Keratinocyte (primary cell): ENCODE measurements at regions not wholly inside any gene's neighbourhood (a gene's known extent, or its start where the extent isn't known, plus 50 kb on each side); places are given as distances from the start of the nearest gene placed in this dataset.

Experiments
- DNase-seq: peaks from one replicate; pipeline ENCODE4 v3.0.0-alpha.2; 2011; ENCODE audit warnings: low read depth, missing footprints, low spot score
- FAIRE-seq: peaks from 2 replicates; lab custom pipeline; 2011; peaks lifted over from hg19 to GRCh38; lab: Jason Lieb, UNC
- H2AFZ ChIP-seq: 2 replicates; pipeline ENCODE4 v1.6.0; 2012; ENCODE audit warnings: low read length, control low read depth, inconsistent platforms; ENCODE audit not compliant: control insufficient read depth
- H3K27ac ChIP-seq: 2 replicates; pipeline ENCODE4 v1.5.1; 2011; ENCODE audit warnings: low read length; ENCODE audit not compliant: control insufficient read depth, insufficient read depth
- H3K27me3 ChIP-seq: 3 replicates; pipeline ENCODE4 v1.6.0; 2011; ENCODE audit warnings: low read length; ENCODE audit not compliant: control insufficient read depth, insufficient read depth; ENCODE audit errors: extremely low read depth
- H3K36me3 ChIP-seq, 2 experiments: 2 replicates in 1 of 2; 3 replicates in 1 of 2; pipeline ENCODE4 v1.5.1; 2011; ENCODE audit warnings: low read length in 2 of 2, mild to moderate bottlenecking in 1 of 2; ENCODE audit not compliant: control insufficient read depth in 2 of 2, insufficient read depth in 2 of 2; ENCODE audit errors: extremely low read depth in 1 of 2
- H3K4me1 ChIP-seq: 3 replicates; pipeline ENCODE4 v1.5.1; 2011; ENCODE audit warnings: low read length; ENCODE audit not compliant: control insufficient read depth, insufficient read depth; ENCODE audit errors: extremely low read depth
- H3K4me2 ChIP-seq: 3 replicates; pipeline ENCODE4 v1.6.0; 2011; ENCODE audit warnings: low read depth, low read length; ENCODE audit not compliant: control insufficient read depth, insufficient read depth; ENCODE audit errors: extremely low read depth
- H3K4me3 ChIP-seq, 3 experiments: fragments of 200-600 bp in 1 of 3; sonication (generic) in 1 of 3; 2 replicates in 2 of 3; 3 replicates in 1 of 3; pipeline ENCODE4 v1.5.1; 2011 to 2016; ENCODE audit warnings: low read length in 3 of 3, mild to moderate bottlenecking in 3 of 3, control low read depth in 2 of 3, inconsistent platforms in 1 of 3, low read depth in 1 of 3, mixed read lengths in 1 of 3, mixed run types in 1 of 3, moderate library complexity in 1 of 3; ENCODE audit not compliant: control insufficient read depth in 2 of 3, insufficient read depth in 2 of 3; ENCODE audit errors: extremely low read depth in 1 of 3
- H3K79me2 ChIP-seq: 2 replicates; pipeline ENCODE4 v1.6.0; 2012; ENCODE audit warnings: low read length; ENCODE audit not compliant: control insufficient read depth, insufficient read depth
- H3K9ac ChIP-seq: 3 replicates; pipeline ENCODE4 v1.6.0; 2011; ENCODE audit warnings: low read length; ENCODE audit not compliant: control insufficient read depth, insufficient read depth; ENCODE audit errors: extremely low read depth
- H3K9me1 ChIP-seq: 3 replicates; pipeline ENCODE4 v1.6.0; 2011; ENCODE audit warnings: low read length; ENCODE audit not compliant: control insufficient read depth, insufficient read depth; ENCODE audit errors: extremely low read depth
- H3K9me3 ChIP-seq: 2 replicates; pipeline ENCODE4 v1.5.1; 2012; ENCODE audit warnings: low read depth, low read length; ENCODE audit not compliant: control insufficient read depth
- H4K20me1 ChIP-seq: 3 replicates; pipeline ENCODE4 v1.6.0; 2011; ENCODE audit warnings: low read length; ENCODE audit not compliant: control insufficient read depth, insufficient read depth; ENCODE audit errors: extremely low read depth
- CTCF ChIP-seq, 3 experiments: IDR thresholded peaks in 1 of 3; conservative IDR thresholded peaks in 1 of 3; optimal IDR thresholded peaks in 1 of 3; 2 replicates in 2 of 3; 3 replicates in 1 of 3; pipeline versions ENCODE3 to v1.5.1; 2011; ENCODE audit warnings: low read length in 3 of 3, mild to moderate bottlenecking in 3 of 3, moderate library complexity in 2 of 3, control low read depth in 1 of 3, inconsistent platforms in 1 of 3; ENCODE audit not compliant: insufficient read depth in 2 of 3; ENCODE audit errors: extremely low read depth in 1 of 3
- EZH2 ChIP-seq: IDR thresholded peaks from one replicate; pipeline ENCODE4 v1.6.1; 2012; ENCODE audit warnings: inconsistent platforms, mild to moderate bottlenecking, low read length, moderate library complexity
- dilution Hi-C: fragments of 300-500 bp; cut with MboI; formaldehyde crosslinking; loops from one replicate; pipeline ENCODE4 v1.7.0; 2020; ENCODE audit warnings: low sequenced_read_pairs; ENCODE audit not compliant: extremely low pct_ligation_motif_present

DNA sequence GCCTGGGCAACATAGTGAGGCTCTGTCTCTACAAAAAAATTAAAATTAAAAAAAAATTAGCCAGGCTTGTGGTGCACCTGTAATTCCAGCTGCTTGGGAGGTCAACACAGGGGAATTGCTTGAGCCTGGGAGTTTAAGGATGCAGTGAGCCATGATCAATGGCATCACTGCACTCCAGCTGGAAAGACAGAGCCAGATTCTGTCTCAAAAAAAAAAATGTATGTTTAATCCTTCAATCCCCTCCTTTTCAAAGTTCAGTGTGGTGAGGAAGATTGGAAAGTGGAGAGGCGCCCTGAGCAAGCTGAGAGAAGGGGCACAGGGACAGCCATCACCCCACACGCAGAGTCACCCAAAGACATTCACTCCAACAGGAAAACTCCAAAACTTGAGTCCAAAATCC, 97.7 kb upstream of the BACE2 start:
- Histone ChIP-seq H3K79me2 (no peaks in the 10 kb centered on the region), H3K4me3 (no peak overlapping the region), H2AFZ (no peak overlapping the region), H3K9me3 (no peaks in the 10 kb centered on the region), H3K4me2 (no peak overlapping the region), H3K4me1 (peaks cover 3% of the 10 kb centered on the region), H3K9ac (no peak overlapping the region), H3K27me3 (peaks cover 9% of the 10 kb centered on the region), H3K9me1 (no peaks in the 10 kb centered on the region), H4K20me1 (no peaks in the 10 kb centered on the region), H3K36me3 (no peaks in the 10 kb centered on the region), H3K27ac (no peak overlapping the region)
- DNase-seq (no peak), FAIRE-seq (no peak)
- TF ChIP-seq EZH2 (no peak), CTCF (optimal IDR thresholded peaks at IDR 0.05 in 1 of 3, IDR thresholded peaks at IDR 0.05 in 1 of 3, conservative IDR thresholded peaks at IDR 0.05 in 1 of 3; ENCODE audit: extremely low read depth in 1 of 3, insufficient read depth in 2 of 3, low read length in 3 of 3) (no peak)
- dilution Hi-C loops, result no loop called here

DNA sequence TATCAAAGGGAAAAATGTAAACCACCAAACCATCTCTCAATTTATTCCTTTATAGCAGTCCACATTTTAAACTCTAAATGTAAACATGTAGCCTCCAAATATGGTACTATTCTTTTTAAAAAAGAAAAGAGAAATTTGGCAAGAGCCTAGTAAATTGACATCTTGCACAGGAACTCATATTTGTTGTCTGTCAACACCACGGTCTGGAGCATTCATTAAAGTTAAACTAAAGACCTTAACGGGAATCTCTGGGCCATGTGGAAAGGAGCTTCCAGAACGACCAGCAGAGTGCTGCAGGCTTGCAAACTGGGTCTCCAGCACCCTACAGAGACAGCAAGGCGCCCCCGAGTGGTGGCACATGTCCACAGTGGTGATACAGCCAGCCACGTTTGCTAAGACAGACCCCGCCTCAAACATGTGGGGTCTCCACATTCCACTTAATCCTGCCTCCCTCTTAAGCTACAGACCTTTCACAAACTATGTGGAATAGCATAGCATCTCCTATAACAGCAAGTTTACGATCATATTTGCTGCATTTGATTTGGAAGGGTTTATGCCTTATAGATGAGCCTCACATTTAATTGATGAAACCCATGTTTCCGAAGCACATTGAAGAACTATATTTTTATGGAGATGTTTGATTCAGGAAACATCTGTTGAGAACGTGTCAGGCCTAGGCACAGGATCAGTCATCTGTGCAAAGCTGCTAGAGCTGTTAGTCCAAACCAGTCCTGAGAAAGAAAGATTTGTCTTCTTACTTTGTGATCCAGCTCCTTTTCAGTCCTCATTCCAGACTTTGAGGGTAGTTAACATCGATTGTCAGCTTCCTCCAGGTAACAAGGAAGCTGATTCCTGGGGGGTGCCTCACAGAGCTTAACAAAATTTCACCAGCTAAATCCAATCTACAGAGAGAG, 96.4 kb upstream of the BACE2 start:
- no peaks in the 10 kb centered on the region for H3K9me1 ChIP-seq
- H3K4me3 ChIP-seq, result no peak overlapping the region
- dilution Hi-C loops, result no loop called here
- H3K4me1 ChIP-seq, result peaks cover 3% of the 10 kb centered on the region
- TF ChIP-seq EZH2, result no peak
- TF ChIP-seq CTCF (optimal IDR thresholded peaks at IDR 0.05 in 1 of 3, IDR thresholded peaks at IDR 0.05 in 1 of 3, conservative IDR thresholded peaks at IDR 0.05 in 1 of 3; ENCODE audit: extremely low read depth in 1 of 3, insufficient read depth in 2 of 3, low read length in 3 of 3), result peak in 2 of 3 experiments; percentile 37 to 60
- no peak overlapping the region for H3K9ac ChIP-seq
- DNase-seq, result no peak
- H3K36me3 ChIP-seq, result no peaks in the 10 kb centered on the region
- H3K79me2 ChIP-seq, result no peaks in the 10 kb centered on the region
- no peak overlapping the region for H3K27ac ChIP-seq
- no peak overlapping the region for H2AFZ ChIP-seq
- no peak for FAIRE-seq
- H3K27me3 ChIP-seq, result peaks cover 9% of the 10 kb centered on the region
- no peaks in the 10 kb centered on the region for H3K9me3 ChIP-seq
- no peaks in the 10 kb centered on the region for H4K20me1 ChIP-seq
- no peak overlapping the region for H3K4me2 ChIP-seq
